ENCODE measurements at regions not wholly inside any gene's neighbourhood (a gene's known extent, or its start where the extent isn't known, plus 50 kb on each side); places are given as distances from the start of the nearest gene placed in this dataset.

DNA sequence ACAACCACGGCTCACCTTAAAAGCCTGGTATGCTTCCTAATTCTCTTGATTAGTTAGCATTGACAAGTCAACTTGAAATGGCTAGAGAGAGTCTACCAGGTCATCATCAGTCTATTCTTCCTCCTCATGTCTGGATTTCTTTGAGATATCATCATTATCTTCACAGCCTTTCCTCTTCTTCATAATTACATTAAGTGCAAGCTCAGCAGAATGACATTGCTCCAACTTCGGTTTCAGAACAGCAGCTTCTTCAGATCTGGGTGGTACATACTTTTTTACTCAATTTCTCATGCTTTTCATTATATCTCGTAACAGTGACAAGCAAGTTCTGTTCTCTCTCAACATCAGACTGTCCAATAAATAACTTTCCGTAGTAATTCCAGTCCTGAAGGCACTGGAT is 337.5 kb upstream of the TENM3 start:
- no peak for DNase-seq

DNA sequence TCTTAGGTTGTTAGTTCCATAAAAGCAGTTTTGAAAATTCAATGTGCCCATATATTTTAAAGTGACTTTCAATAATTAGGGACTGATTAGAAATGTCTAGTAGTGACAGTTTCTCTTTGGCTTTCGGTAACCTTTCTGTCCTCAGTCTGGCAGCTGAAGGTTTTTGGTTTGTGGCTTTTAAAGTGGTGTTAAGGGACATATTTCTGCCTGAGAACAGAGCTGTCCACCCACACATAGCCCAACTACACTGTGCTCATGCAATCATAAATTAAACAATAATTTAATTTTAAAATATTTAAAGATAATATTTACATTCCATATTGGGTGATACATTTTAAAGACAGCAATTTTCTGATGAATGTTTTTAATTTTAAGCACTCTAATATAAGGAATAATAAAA is 335.0 kb upstream of the TENM3 start:
- DNase-seq = no peak

DNA sequence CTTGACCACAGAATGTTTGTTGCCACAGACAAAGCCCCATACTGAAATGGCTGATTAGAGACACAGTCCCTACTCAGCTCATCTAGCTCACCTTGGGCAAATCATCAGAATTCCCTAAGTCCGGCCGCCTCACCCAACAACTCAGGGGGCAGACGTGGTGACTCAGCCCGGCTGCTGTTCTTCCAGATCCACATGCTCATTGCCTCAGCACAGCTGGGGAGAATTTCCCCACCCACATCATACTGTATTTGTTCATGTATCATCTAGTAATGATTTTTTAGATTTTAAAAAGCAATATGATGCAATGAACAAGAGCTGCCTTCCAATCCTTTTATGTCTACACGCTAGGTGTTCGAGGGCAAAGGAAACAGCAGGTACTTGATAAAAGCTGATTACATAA is 333.8 kb upstream of the TENM3 start:
- DNase-seq = peak; percentile 11

DNA sequence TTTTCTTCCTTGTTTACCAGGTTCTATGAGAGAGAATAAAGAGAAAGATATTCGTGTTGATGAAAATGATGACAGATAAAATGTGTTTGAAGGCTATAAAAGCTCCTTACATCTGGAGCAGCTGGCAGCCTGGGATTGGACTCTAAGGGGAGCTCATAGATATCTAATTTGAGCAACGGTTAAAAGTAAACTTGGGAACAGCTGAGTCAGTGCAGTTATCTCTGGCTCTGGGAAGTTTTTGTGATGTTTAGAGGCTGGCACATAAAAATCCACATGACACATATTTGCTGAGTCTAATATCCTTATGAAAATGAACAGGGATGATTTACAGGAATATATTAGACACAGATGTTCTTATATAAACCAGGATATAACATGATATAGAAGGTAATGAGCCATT is 331.8 kb upstream of the TENM3 start:
- peak; percentile 1 for DNase-seq

DNA sequence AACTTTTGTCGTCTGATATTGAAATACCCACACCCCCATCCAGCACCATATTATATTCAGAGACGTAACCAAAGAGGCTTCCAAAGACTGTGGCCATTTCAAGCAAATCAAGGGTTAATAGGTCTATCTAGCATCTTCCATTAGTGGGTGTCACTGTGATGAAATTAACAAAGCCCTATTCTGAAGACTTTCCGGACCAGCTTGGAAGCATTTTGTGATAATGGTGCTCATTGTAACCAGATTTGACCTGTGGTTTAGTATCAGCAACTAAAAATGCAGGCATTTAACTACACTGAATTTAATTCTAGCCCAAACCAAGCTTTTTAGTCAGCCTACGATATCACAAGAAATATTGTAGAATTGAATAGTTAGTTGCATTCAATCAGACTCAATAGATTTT is 309.7 kb upstream of the TENM3 start:
- no peak for DNase-seq

DNA sequence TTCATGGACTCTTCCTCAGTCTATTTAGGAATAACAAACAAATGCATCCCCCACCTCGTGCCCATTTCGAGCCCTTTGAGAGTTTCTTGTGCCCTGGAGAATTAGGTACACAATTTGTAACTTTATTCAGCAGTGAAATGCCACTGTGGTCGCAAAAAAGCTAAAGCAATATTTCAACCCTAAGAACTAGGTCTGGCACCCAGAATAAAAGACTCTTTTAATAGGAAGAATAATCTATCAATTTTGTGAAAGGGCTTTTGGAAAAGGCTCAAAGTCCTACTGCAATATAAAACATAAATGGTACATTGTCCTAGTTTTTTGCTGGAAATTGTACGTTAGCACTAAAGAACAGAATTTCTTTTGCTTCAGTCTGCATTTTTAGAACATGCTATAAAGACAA is 304.6 kb upstream of the TENM3 start:
- no peak for DNase-seq

DNA sequence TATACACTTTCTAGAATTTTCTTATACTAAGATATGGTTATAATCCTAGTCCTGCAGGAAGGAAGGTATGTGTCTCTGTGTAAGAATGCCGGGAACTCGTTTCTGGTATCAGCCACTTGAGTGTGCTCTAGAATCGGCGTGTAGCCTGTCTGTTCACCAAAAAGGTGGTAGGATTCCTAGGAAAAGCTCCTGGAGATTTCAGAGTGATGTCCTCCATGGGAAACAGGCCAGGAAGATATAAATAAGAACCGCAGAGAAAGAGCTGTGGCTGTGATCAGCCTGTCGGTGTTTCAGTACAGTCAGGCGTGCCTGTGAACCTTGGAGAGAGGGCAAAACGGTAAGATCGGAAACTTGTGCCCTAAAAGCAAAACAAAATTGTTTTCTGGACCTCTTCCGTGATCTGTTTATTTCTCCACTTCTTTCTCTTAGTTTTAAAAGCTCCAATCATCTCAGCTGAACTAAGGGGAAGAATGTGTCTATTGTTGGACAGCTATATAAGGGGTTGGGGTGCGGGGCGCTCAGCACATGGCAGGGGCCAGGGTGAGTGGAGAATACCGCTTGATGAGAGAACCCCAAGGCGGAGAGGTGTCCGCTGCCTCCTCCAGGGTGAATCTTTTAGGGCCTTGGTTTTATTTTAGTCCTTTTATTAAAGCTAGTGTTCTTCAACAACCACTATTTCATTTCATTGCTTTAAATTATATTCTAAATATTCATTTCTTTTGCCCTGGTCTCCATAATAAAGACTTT is 303.8 kb upstream of the TENM3 start:
- DNase-seq = no peak

DNA sequence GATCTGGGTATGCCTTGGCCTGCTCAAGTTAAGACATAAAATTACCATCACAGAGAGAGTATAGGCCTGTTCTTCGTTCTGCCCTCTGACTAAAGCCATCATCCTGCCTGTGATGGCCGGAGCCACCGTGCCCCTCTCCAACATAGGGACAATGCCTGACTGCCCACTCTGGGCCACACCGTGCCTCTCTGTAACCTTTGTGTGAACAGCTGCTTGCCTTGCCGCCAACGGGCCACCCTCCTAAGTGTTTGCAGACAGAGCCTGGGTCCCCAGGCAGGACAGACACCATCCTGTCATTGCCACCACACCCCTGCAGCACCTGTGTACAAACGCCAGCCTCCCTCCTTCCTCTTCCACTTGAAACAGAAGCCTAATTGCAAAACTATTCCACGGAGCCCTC is 298.7 kb upstream of the TENM3 start:
- no peak for DNase-seq

DNA sequence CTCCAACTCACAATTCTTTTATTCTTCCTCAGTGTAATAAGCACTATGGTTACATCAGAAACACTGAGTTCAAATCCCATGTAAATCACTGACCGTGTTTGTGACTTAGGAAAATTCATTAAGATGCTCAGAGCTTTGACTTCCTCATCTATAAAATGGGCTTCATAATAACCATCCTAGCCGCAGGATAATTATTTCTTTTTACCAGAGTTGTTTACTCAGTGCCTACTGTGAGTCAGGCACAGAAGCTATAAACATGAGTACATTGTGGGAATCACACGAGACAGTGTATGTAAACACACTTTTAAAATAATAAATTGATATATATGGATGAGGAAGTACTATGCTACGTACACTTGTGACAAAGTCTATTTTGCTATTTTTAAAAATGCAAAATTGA is 296.3 kb upstream of the TENM3 start:
- no peak for DNase-seq

DNA sequence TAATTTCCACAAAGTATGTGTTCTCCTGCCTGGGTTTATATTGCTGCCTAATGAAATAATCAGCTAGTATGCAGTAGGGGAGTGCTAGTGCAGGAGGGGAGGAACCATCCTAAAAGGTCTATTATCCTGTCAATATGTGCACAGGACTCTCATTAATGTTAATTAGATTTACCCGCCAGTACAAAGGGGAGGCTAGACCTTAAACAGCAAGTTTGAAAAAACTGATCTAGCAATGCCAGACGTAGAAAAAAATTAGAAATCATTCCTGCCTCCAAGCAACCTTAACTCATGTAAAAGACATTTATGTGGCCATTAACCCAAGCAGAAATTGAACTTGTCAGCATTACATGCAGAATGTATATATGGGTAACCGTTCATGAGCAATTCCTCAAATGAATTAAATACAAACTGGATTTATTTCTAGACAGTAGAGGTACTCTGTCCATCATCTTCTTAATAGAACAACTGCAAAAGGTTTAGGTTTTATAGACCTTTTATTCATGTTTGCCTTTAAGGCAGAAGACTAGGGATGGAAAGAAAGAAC is 294.3 kb upstream of the TENM3 start:
- no peak for DNase-seq

DNA sequence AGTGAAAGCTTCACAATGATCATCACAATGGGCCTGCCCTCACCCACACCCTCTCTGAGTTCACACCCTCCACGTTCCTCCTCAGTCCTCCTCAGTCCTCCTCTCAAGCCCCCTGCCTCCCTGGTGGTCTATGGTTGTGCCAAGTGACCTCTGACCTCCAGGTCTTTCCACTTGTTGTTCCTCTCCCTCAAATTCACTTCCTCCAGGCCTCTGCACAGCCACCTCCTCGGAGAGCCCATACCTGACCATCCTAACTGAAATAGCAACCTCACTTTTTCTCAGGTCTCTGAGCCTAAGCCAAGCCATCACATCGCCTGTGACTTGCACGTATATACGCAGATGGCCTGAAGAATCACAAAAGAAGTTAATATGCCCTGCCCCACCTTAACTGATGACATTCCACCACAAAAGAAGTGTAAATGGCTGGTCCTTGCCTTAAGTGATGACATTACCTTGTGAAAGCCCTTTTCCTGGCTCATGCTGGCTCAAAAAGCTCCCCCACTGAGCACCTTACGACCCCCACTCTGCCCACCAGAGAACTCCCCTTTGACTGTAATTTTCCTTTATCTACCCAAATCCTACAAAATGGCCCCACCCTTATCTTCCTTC is 293.4 kb upstream of the TENM3 start:
- DNase-seq = no peak

DNA sequence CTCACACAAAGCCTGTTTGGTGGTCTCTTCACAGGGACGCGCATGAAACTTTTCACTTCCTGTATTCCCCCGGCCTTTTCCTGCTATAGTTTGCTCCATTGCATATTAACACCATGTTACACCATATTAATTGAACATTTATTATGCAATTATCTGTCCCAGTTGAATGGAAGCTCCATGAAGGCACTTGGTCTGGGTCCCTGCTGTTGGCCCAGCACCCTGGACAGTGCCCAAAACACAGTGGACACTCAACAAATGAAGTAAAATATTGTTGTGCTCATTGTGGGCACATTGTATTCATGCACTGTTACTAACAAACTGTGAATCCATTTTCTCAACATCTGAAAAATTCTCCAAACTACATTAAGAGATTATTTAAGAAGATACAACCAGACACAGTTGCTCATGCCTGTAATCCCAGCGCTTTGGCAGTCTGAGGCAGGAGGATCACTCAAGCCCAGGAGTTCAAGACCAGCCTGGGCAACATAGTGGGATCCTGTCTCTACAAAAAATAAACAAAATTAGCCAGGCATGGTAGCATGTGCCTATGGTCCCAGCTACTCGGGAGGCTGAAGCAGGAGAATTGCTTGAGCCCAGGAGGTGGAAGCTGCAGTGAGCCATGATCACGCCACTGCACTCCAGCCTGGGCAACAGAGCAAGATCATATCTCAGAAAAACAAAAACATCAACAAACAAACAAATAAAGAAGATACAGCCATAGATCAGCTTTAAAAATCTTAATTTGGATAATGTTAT is 292.7 kb upstream of the TENM3 start:
- no peak for DNase-seq

DNA sequence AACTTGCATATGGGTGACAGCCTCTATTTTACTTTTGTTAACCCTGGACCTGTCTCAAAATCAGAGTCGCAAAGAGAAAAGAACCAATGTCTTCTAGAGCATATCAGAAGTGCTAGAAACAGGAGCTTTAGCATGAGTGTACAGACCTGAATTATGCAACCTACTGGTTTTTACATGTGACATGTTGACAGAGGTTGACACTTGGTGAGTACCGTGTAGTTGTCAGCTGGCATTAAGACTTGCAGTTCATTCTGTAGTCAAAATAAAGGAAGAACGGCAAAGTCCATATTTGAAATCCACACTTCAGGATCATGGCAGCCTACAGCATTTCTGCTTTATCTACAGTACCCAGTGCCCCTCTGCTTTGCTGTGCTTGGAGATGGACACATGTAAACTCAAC is 291.9 kb upstream of the TENM3 start:
- DNase-seq = no peak

DNA sequence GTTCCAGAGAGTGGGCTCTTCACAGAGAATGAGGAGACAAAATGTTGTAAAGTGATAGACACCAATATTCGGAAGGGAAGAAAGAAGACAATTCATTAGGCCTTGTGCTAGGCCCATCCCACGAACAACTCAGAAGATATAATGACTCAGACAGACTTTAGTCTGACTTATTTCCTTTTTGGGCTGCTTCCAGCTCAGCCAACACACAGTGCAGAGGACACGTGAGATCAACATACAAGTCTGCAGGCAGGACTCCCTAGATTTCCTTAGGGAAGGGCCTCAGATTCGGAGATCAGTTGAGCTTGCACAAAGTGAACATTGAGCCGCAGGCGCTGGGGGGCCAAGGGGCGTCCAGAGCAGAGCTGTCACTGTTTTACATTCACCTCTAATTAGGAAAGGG is 290.7 kb upstream of the TENM3 start:
- peak; percentile 35 for DNase-seq

DNA sequence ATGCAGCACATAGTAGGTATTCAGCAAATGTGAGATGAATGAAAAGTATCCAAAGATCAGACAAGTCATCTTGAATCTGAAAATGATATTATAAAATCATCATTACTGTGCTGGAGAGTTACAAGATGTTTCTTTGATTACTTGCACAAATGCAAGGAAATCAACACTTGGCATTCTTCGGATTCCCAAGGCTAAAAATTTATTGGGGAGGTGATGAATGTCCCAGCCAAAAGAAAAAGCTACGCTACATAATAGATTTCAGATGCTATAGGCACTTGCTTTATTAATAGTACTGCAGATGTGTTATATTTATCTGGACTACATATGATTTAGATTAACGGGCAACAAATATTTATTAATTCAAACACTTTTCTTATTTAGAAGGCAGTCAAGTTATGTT is 286.7 kb upstream of the TENM3 start:
- DNase-seq = no peak

DNA sequence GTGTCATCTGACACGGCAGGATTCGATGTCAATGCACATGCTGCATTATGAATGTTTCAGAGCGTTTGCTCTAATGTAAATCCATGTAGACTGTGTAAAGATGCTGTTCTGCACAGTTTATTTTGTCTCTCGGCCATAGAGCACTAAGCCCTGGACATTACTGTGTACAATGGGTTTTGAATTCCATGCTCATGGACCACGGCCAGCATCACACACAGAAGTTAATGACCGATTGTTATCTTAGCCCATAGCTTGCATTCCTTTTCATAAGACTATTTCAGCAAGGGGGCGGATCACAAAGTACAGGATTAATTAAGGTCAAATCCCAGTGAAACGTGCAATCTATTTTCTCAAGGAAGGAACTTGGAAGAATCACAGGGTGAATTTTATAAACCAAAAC is 286.1 kb upstream of the TENM3 start:
- DNase-seq = peak; percentile 10

DNA sequence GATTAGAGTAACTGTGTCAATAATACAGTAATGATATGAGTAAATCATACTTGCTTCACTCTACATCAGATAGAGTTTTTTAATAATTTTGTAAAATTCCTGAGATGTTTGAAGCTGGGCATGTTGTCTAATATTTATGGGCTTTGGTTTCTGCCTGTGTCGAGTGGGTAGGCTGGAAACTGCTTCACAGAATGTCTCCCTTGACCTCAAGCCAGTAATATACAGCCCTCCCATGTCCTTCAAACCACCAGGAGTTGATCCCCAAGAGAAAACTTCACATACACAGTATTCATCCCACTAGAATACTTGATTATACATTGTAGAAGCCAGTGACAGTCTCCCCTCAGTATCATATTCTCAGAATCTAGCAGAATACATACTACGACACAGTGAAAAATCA is 284.8 kb upstream of the TENM3 start:
- no peak for DNase-seq

DNA sequence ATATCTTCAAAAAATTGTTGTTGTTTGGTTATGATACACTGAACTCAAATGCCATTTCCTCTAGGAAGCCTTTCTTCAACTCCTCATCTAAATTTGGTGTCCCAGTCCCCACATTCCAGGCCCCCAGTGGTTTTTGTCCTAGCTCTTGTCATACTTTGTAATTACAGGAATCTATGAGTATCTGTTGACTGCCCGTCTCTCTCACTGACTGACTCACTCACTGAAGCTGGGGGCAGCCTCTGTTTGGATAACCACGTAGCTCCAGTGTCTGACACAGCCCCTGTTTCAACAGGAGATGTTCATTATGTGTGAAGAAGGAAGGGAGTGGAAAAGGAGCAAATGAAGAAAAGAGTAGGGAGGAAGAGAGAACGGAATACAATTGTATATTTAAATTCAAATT is 284.1 kb upstream of the TENM3 start:
- DNase-seq = peak; percentile 48

DNA sequence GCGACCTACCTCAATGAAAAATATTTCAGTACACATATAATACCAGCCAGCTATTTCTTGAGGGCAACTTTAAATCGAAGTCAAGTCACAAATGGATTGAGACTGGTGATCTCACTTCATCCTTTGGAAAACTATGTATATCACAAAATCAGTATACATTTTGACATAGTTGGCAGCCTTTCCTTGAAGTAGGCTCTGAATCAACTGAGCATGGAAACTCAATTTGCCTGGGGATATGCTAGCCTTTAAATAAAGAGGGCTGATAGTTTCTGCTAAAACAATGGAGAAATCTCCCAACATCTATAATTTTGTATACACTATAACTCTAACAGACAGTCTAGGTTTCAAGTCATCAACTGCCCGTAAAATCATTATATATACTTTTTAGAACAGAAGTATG is 282.8 kb upstream of the TENM3 start:
- peak; percentile 6 for DNase-seq

DNA sequence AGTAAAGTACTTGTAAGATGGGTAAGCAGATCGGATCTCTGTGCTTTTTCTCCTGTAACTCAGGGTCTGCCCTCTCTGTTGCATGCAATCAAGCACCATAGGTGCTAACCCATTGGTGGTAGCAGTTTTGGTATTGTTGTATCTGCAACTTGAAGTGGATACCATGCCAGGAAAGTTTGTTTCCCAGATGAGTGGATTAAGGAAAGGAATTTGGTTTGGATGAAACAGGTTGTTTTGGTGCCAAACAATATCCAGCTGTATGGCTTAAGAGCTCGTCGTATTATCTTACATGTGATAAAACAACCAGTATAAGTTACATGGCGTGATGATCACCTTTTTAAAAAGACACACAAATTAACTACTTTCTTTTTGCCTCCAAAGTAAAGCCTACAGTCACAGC is 280.9 kb upstream of the TENM3 start:
- DNase-seq = no peak

DNA sequence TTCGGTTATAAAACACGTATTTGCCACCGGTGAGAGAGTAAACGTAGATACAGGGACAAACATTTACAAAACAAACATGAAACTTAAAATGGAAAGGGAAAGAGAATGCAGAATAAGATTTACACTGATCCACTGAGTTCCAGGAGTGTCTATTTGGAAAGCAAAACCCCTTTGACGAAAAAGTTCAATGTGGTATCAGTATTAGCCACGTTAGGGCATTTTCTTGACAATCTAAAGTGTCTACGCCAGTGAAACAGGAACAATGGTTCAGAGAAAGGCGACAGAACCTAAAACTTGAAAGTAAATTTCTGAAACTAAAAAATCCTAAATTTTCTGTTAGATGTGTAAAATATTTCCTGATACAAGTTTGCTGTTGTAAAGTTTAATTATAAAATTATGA is 278.5 kb upstream of the TENM3 start:
- DNase-seq = no peak

DNA sequence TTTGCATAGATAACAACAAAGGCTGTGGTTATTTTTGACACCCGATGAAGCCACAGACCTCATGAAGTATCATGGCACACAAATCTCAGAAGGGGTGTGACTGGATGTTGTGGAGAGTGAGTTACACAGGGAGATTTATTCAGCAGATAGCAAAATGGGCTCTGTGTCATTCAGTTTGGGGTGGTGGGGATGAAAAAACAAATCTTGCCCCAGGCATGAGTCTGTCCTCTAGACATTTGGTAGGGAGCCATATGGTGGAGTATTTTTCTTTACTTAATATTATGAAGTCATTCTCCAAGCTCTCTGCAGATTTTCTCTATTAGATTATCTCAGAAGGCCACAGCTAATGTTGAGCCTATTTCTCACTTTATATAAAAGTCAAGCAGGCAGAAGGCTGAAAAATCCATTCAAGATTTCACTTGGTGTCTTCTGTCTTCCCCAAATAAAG is 277.1 kb upstream of the TENM3 start:
- no peak for DNase-seq

DNA sequence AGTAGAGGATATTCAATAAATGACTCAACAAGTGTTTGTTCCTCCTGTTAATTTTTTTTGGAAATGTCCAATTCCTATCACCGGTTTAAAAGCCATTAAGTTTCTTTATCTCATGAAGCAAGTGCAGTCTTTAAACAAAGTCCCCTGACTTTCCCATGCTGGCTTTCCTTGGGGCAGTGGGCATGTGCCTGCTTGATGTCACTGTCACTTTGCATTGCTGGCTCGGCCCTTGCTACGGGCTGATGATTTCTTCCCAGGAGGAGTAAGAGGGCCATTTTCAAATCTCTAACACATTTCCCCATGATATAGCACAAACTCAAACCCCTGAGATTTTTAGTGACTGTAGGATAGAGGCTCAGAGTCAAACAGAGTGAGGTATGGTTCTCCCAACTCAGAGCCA is 275.8 kb upstream of the TENM3 start:
- no peak for DNase-seq

DNA sequence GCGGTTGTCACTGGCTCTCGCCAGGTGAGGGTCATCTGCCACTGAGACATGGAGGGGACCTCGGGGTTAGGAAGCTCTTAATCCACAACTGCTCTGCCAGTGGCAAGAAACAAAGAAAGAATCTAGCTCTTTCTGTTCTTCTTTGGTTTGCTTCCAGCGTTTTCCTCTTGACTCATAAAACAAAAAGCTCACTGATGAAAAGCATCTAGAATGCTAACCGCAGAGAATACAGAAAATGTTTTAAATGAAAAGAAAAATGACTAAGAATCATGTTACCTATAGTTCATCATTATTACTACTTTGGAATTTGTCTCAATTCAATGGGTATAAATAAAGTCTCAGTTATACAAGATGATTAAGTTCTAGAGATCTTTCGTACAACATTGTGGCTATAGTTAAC is 274.8 kb upstream of the TENM3 start:
- no peak for DNase-seq

Data from amniotic stem cell (primary cell).